K562 (cell line): ENCODE measurements at regions not wholly inside any gene's neighbourhood (a gene's known extent, or its start where the extent isn't known, plus 50 kb on each side); places are given as distances from the start of the nearest gene placed in this dataset.

ENCODE experiments used
- ATF7 ChIP-seq: fragments of 450-650 bp; IDR thresholded peaks from 2 replicates; pipeline ENCODE4 v1.7.1; 2014; ENCODE audit warnings: mild to moderate bottlenecking, moderate library complexity
- CEBPB ChIP-seq: fragments of 450-650 bp; IDR thresholded peaks from 2 replicates; pipeline ENCODE4 v1.6.1; 2016; ENCODE audit warnings: missing genetic modification characterization, missing compliant biosample characterization
- DACH1 ChIP-seq: fragments of 450-650 bp; IDR thresholded peaks from 2 replicates; pipeline ENCODE4 v1.6.1; 2018; ENCODE audit not compliant: partially characterized antibody
- ELF2 ChIP-seq: fragments of 250-450 bp; sonication (Bioruptor Pico); IDR thresholded peaks from 2 replicates; pipeline ENCODE4 v1.5.0; 2021; ENCODE audit warnings: mild to moderate bottlenecking
- FOSL1 ChIP-seq: fragments of 200-800 bp; sonication (Bioruptor generic); conservative IDR thresholded peaks from 2 replicates; pipeline ENCODE4 v1.6.1; 2016; ENCODE audit warnings: missing genetic modification characterization, missing compliant biosample characterization
- HCFC1 ChIP-seq: IDR thresholded peaks from 2 replicates; pipeline ENCODE4 v1.6.1; 2012; ENCODE audit warnings: low read depth, low read length, improper control_type of control experiment
- IRF2 ChIP-seq: sonication (generic); formaldehyde crosslinking; IDR thresholded peaks from 2 replicates; pipeline ENCODE4 v1.8.1; 2022; ENCODE audit warnings: mild to moderate bottlenecking, missing genetic modification reagents
- MCM7 ChIP-seq, 2 experiments: fragments of 450-650 bp; IDR thresholded peaks; 2 replicates each; pipeline ENCODE4 v1.6.1; 2016 to 2018
- MED1 ChIP-seq: sonication (generic); formaldehyde crosslinking; IDR thresholded peaks from 2 replicates; pipeline ENCODE4 v1.8.1; 2023; ENCODE audit warnings: missing genetic modification reagents, borderline replicate concordance
- NELFE ChIP-seq: IDR thresholded peaks from 2 replicates; pipeline ENCODE4 v1.6.1; 2011; ENCODE audit warnings: mild to moderate bottlenecking; ENCODE audit not compliant: insufficient read depth, insufficient read length
- NRF1 ChIP-seq, 2 experiments: fragments of 450-650 bp; IDR thresholded peaks in 1 of 2; conservative IDR thresholded peaks in 1 of 2; 2 replicates each; pipeline ENCODE4 v1.6.1; 2014; ENCODE audit warnings: mild to moderate bottlenecking in 2 of 2
- XRCC5 ChIP-seq: fragments of 200-400 bp; formaldehyde crosslinking; IDR thresholded peaks from 2 replicates; pipeline ENCODE4 v1.6.1; 2017; ENCODE audit warnings: low read depth, mild to moderate bottlenecking, low read length
- ZFP1 ChIP-seq: fragments of 450-650 bp; formaldehyde crosslinking; IDR thresholded peaks from 2 replicates; pipeline ENCODE4 v1.4.0; 2020; ENCODE audit warnings: mild to moderate bottlenecking, mixed read lengths
- ZNF146 ChIP-seq: IDR thresholded peaks from one replicate; pipeline ENCODE4 v1.6.1; 2018; ENCODE audit warnings: missing compliant biosample characterization; ENCODE audit not compliant: unreplicated experiment
- ZNF174 ChIP-seq: fragments of 250-450 bp; sonication (Bioruptor Pico); IDR thresholded peaks from 2 replicates; pipeline ENCODE4 v1.4.0; 2020; ENCODE audit warnings: mild to moderate bottlenecking
- ZNF311 ChIP-seq: fragments of 250-450 bp; sonication (Bioruptor Pico); IDR thresholded peaks from 2 replicates; pipeline ENCODE4 v1.4.0; 2020; ENCODE audit warnings: mild to moderate bottlenecking, moderate library complexity
- ZNF354B ChIP-seq: fragments of 250-450 bp; sonication (Bioruptor Pico); IDR thresholded peaks from 2 replicates; pipeline ENCODE4 v1.4.0; 2020
- ZNF57 ChIP-seq: fragments of 450-650 bp; formaldehyde crosslinking; IDR thresholded peaks from 2 replicates; pipeline ENCODE4 v1.4.0; 2020; ENCODE audit warnings: mild to moderate bottlenecking, moderate library complexity
- ZSCAN32 ChIP-seq: fragments of 450-650 bp; formaldehyde crosslinking; IDR thresholded peaks from 2 replicates; pipeline ENCODE4 v1.4.0; 2020; ENCODE audit warnings: mild to moderate bottlenecking, moderate library complexity
- TF ChIP-seq, protein P1 (sequence below), 2 experiments: fragments of 250-450 bp in 1 of 2; fragments of 450-650 bp in 1 of 2; sonication (Bioruptor Pico) in 1 of 2; IDR thresholded peaks; 2 replicates each; pipeline versions ENCODE4 v1.6.1 to v1.8.0; 2016 to 2021; ENCODE audit warnings: mild to moderate bottlenecking in 2 of 2, moderate library complexity in 2 of 2, missing compliant biosample characterization in 1 of 2, missing genetic modification characterization in 1 of 2
- TF ChIP-seq, protein P2 (sequence below), 3 experiments: IDR thresholded peaks in 2 of 3; conservative IDR thresholded peaks in 1 of 3; 2 replicates each; pipeline ENCODE4 v1.5.1; 2011 to 2012; ENCODE audit warnings: low read length in 3 of 3, mild to moderate bottlenecking in 3 of 3, control low read depth in 2 of 3, improper control_type of control experiment in 1 of 3, inconsistent platforms in 1 of 3, low read depth in 1 of 3, mixed read lengths in 1 of 3, moderate library complexity in 1 of 3; ENCODE audit not compliant: insufficient read depth in 2 of 3
- TF ChIP-seq, protein P3 (sequence below): fragments of 250-450 bp; sonication (Bioruptor Pico); IDR thresholded peaks from 2 replicates; pipeline ENCODE4 v1.4.0; 2020; ENCODE audit warnings: mild to moderate bottlenecking, moderate library complexity

DNA sequence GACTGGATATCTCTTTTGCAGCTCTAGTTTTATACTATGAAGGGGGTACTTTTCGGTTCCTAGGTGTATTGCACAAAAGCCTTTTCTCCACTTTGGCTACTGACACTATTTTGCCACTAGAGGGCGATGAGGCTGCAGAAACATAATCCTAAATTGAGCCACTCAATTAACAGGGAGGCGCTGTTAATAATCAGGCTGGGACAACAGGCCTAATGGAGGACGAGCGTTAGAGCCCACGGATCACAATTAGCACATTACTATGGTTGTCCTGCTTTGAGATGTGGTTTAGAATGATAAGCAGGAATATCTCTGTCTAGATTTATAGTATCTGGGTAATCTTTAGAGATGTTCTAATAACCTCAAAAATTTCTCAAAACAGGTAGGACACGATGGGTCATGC lies 62.2 kb upstream of the PMAIP1 start (continued):
- TF ChIP-seq, protein P1, sequence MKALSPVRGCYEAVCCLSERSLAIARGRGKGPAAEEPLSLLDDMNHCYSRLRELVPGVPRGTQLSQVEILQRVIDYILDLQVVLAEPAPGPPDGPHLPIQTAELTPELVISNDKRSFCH (CRISPR knock-in tag; IDR thresholded peaks at IDR 0.05) = no peak
- TF ChIP-seq, protein P1 (tag; IDR thresholded peaks at IDR 0.05) = no peak
- no peak for TF ChIP-seq ZNF354B (CRISPR knock-in tag)
- TF ChIP-seq ZNF311 (CRISPR knock-in tag) = no peak
- no peak for TF ChIP-seq ELF2 (CRISPR knock-in tag)
- no peak for TF ChIP-seq MED1 (CRISPR knock-in tag)
- TF ChIP-seq ZNF174 = no peak
- TF ChIP-seq, protein P2, sequence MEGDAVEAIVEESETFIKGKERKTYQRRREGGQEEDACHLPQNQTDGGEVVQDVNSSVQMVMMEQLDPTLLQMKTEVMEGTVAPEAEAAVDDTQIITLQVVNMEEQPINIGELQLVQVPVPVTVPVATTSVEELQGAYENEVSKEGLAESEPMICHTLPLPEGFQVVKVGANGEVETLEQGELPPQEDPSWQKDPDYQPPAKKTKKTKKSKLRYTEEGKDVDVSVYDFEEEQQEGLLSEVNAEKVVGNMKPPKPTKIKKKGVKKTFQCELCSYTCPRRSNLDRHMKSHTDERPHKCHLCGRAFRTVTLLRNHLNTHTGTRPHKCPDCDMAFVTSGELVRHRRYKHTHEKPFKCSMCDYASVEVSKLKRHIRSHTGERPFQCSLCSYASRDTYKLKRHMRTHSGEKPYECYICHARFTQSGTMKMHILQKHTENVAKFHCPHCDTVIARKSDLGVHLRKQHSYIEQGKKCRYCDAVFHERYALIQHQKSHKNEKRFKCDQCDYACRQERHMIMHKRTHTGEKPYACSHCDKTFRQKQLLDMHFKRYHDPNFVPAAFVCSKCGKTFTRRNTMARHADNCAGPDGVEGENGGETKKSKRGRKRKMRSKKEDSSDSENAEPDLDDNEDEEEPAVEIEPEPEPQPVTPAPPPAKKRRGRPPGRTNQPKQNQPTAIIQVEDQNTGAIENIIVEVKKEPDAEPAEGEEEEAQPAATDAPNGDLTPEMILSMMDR (IDR thresholded peaks at IDR 0.05 in 2 of 3, conservative IDR thresholded peaks at IDR 0.05 in 1 of 3; ENCODE audit: insufficient read depth in 2 of 3, low read depth in 1 of 3, low read length in 3 of 3) = peak; percentile 75 to 79 (median 78)
- no peak for TF ChIP-seq ZNF146 (CRISPR knock-in tag)
- no peak for TF ChIP-seq NELFE
- no peak for TF ChIP-seq ZSCAN32
- TF ChIP-seq ZNF57 (CRISPR knock-in tag) = no peak
- TF ChIP-seq, protein P3, sequence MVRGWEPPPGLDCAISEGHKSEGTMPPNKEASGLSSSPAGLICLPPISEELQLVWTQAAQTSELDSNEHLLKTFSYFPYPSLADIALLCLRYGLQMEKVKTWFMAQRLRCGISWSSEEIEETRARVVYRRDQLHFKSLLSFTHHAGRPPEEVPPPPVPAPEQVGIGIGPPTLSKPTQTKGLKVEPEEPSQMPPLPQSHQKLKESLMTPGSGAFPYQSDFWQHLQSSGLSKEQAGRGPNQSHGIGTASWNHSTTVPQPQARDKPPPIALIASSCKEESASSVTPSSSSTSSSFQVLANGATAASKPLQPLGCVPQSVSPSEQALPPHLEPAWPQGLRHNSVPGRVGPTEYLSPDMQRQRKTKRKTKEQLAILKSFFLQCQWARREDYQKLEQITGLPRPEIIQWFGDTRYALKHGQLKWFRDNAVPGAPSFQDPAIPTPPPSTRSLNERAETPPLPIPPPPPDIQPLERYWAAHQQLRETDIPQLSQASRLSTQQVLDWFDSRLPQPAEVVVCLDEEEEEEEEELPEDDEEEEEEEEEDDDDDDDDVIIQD (CRISPR knock-in tag) = no peak
- no peak for TF ChIP-seq HCFC1
- no peak for TF ChIP-seq FOSL1 (tag)
- TF ChIP-seq DACH1 = peak; percentile 82
- TF ChIP-seq IRF2 = no peak
- TF ChIP-seq ATF7 = no peak
- no peak for TF ChIP-seq MCM7 (IDR thresholded peaks at IDR 0.05)
- TF ChIP-seq XRCC5 = no peak
- TF ChIP-seq CEBPB (tag) = peak; percentile 77
- no peak for TF ChIP-seq ZFP1
- TF ChIP-seq NRF1 (conservative IDR thresholded peaks at IDR 0.05 in 1 of 2, IDR thresholded peaks at IDR 0.05 in 1 of 2) = no peak
